Ishikawa (cell line): ENCODE measurements at regions not wholly inside any gene's neighbourhood (a gene's known extent, or its start where the extent isn't known, plus 50 kb on each side); places are given as distances from the start of the nearest gene placed in this dataset.

Experiments
- CEBPB ChIP-seq: IDR thresholded peaks from 2 replicates; pipeline ENCODE4 v1.6.1; 2012
- CREB1 ChIP-seq: IDR thresholded peaks from 2 replicates; pipeline ENCODE4 v1.6.1; 2012; ENCODE audit warnings: low read depth
- EP300 ChIP-seq: IDR thresholded peaks from 2 replicates; pipeline ENCODE4 v1.6.1; 2012; ENCODE audit warnings: borderline replicate concordance
- NFIC ChIP-seq: IDR thresholded peaks from 2 replicates; pipeline ENCODE4 v1.6.1; 2012
- RAD21 ChIP-seq: IDR thresholded peaks from 2 replicates; pipeline ENCODE4 v1.6.1; 2012; ENCODE audit warnings: low read depth
- REST ChIP-seq: IDR thresholded peaks from 2 replicates; pipeline ENCODE4 v1.6.1; 2012; ENCODE audit warnings: low read depth, mild to moderate bottlenecking
- YY1 ChIP-seq: IDR thresholded peaks from 2 replicates; pipeline ENCODE4 v1.6.1; 2012; ENCODE audit warnings: low read depth
- ZBTB7A ChIP-seq: IDR thresholded peaks from 2 replicates; pipeline ENCODE4 v1.6.1; 2012; ENCODE audit warnings: low read depth
- TF ChIP-seq, protein P1 (sequence below): IDR thresholded peaks from 2 replicates; pipeline ENCODE4 v1.6.1; 2012

GRCh38 chr5:68591850-68592249 lies 376.3 kb downstream of the PIK3R1 start:
- TF ChIP-seq ZBTB7A (no peak), RAD21 (no peak), CEBPB (no peak), CREB1 (no peak), NFIC (no peak), YY1 (no peak), REST (no peak), EP300 (no peak)
- TF ChIP-seq, protein P1, sequence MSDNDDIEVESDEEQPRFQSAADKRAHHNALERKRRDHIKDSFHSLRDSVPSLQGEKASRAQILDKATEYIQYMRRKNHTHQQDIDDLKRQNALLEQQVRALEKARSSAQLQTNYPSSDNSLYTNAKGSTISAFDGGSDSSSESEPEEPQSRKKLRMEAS, result no peak
